Thoracic aorta (tissue), 2 donors: ENCODE measurements at regions not wholly inside any gene's neighbourhood (a gene's known extent, or its start where the extent isn't known, plus 50 kb on each side); places are given as distances from the start of the nearest gene placed in this dataset.

Experiments
- ATAC-seq: fragments of 150-250 bp; one replicate; pipeline ENCODE4 v1.8.0; 2017; ENCODE audit warnings: low read depth; ENCODE audit not compliant: insufficient number of reproducible peaks, low FRiP score
- DNase-seq: peaks from one replicate; pipeline ENCODE4 v3.0.0-alpha.2; 2020; ENCODE audit warnings: low spot score
- H3K27ac ChIP-seq, 2 donors: fragments of 200-600 bp; sonication (generic); 1 replicate in 1 of 2; 2 replicates in 1 of 2; pipeline ENCODE4 v1.5.1; 2016; ENCODE audit warnings: mild to moderate bottlenecking in 2 of 2, moderate library complexity in 2 of 2
- H3K27me3 ChIP-seq: fragments of 200-600 bp; sonication (generic); replicated peaks from 2 replicates; pipeline ENCODE4 v1.6.0; 2016; ENCODE audit warnings: mild to moderate bottlenecking; ENCODE audit not compliant: insufficient read depth
- H3K36me3 ChIP-seq: fragments of 200-600 bp; sonication (generic); one replicate; pipeline ENCODE4 v1.5.1; 2016
- H3K4me1 ChIP-seq, 2 donors: fragments of 200-600 bp; sonication (generic); 1 replicate in 1 of 2; 2 replicates in 1 of 2; pipeline versions ENCODE4 v1.5.1 to v1.6.0; 2016; ENCODE audit warnings: low read depth in 2 of 2, mild to moderate bottlenecking in 1 of 2; ENCODE audit not compliant: control insufficient read depth in 1 of 2
- H3K4me3 ChIP-seq: fragments of 200-600 bp; sonication (generic); 2 replicates; pipeline ENCODE4 v1.5.1; 2016; ENCODE audit warnings: mild to moderate bottlenecking
- H3K9me3 ChIP-seq: fragments of 200-600 bp; sonication (generic); 2 replicates; pipeline ENCODE4 v1.5.1; 2016
- CTCF ChIP-seq: fragments of 200-600 bp; sonication (generic); IDR thresholded peaks from one replicate; pipeline ENCODE4 v1.5.1; 2019; ENCODE audit warnings: antibody characterized with exemption

DNA sequence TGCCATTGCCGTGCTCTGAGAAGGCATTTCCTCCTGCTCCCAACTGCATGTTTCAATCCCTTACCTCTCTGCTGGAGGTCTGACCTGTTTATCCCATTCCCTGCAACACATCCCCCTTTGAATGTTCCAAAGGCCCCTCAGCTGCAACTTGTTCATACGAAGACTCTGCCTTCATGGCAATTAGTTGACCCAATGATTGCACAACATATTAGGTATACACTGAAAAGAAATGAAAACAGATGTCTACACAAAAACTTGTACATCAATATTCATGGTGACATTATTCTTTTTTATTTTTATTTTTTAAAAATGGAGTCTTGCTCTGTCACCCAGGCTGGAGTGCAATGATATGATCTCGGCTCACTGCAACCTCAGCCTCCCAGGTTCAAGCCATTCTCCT, 54.9 kb upstream of the STX18 start:
- H3K4me3 ChIP-seq = no peak overlapping the region
- DNase-seq (no peak), ATAC-seq (no peak)
- H3K4me1 ChIP-seq = no peaks in the 10 kb centered on the region
- no peaks in the 10 kb centered on the region for H3K36me3 ChIP-seq
- peaks cover 5% of the 10 kb centered on the region for H3K9me3 ChIP-seq
- no peaks in the 10 kb centered on the region for H3K27me3 ChIP-seq
- no peak for TF ChIP-seq CTCF
- H3K27ac ChIP-seq = no peak overlapping the region

- ATAC-seq = no peak
- no peak for DNase-seq
- peaks cover 5% of the 10 kb centered on the region for H3K9me3 ChIP-seq
- H3K27me3 ChIP-seq = no peaks in the 10 kb centered on the region
- no peaks in the 10 kb centered on the region for H3K4me1 ChIP-seq
- TF ChIP-seq CTCF = no peak
- no peaks in the 10 kb centered on the region for H3K36me3 ChIP-seq
- no peak overlapping the region for H3K27ac ChIP-seq
- H3K4me3 ChIP-seq = no peak overlapping the region
Observed at GRCh38 chr4:4595252-4595651, 53.4 kb upstream of the STX18 start.

DNA sequence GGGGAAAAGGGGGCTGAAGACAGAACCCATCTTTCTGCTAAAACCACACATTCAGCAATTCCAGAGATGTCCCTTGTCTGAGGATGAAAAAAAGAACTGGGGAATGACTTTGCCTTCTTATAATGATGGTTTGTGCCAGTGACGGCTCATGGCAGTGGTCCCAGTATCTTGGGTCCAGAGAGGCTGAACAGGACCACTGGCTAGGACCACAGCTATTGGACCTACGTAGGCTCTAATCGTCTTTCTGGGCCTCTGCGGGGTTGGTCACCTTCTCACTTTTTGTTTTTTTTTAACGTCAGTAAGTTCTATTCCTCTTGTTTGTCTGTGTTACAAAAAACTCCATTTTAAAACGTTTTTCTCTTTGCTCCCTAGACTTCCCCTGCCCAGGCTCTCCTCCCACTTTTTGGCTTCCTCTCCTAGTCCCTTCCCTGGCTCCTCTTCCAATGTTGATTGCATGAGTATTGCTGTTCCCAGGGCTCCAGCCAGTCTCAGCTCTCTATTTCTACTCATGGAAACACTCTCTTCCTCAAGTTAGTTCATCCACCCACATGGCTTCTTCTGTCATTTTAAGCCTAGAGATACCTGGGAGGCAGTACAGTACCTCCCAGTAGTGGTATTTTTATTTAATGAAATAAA, 52.6 kb upstream of the STX18 start:
- TF ChIP-seq CTCF = no peak
- Histone ChIP-seq H3K4me1 (no peaks in the 10 kb centered on the region), H3K4me3 (no peak overlapping the region)

DNA sequence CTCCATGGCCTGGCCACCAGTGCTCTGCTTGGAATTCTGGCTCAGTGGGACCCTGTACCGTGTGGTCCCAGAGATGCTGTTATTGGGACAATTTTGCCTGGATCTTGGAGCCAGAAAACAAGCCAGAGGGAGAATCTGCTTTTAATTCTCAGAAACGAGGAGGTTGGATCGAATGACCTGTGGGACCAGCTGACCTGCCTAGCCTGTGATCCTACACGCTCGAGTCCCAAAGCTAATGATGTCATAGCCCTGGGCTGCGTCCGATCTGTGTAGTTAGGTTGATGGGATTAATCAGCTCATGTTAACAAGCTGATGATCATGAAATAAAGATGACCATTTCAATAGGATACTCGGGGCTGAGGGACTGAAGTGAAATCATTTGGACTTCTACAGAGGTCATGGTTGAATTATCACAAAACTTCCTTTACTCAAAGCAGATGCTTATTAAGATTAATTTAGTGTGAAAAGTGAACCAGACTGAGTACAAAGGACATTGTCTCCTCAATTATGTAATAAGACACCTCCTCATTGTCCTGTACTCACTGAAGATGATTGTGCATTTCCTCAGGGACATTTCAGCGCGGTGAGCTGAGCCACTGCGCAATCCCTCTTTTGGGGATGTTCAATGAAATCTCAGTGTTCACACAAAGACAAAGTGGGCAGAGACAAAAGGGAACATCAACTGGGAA, 51.9 kb upstream of the STX18 start:
- Histone ChIP-seq H3K27me3 (no peaks in the 10 kb centered on the region), H3K36me3 (no peaks in the 10 kb centered on the region), H3K27ac (no peak overlapping the region), H3K4me1 (no peaks in the 10 kb centered on the region), H3K4me3 (no peak overlapping the region), H3K9me3 (peaks cover 5% of the 10 kb centered on the region)
- TF ChIP-seq CTCF = no peak
- no peak for ATAC-seq
- DNase-seq = no peak

More for the DNA sequence above, 52.6 kb upstream of the STX18 start:
- peaks cover 5% of the 10 kb centered on the region for H3K9me3 ChIP-seq
- no peak for DNase-seq
- no peak overlapping the region for H3K27ac ChIP-seq
- H3K27me3 ChIP-seq = no peaks in the 10 kb centered on the region
- no peaks in the 10 kb centered on the region for H3K36me3 ChIP-seq
- no peak for ATAC-seq

DNA sequence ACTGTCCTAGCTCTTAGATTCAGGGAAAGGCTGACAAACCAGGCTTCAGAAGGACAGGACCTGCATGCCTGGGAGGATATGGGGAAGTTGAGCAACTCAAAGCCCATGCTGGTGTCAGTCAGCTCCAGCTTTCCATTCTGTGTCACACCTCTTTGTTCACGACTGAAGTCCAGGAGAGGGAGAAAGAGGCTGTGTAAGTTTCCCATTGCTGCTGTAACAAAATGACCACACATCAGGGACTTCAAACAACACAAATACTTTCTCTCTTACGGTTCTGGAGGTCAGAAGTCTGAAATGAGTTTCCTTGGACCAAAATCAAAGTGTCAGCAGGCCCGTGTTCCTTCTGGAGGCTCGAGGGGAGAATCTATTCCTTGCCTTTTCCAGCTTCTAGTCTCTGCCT, 50.6 kb upstream of the STX18 start:
- no peak for ATAC-seq
- H3K9me3 ChIP-seq = peaks cover 5% of the 10 kb centered on the region
- no peak for DNase-seq
- H3K4me3 ChIP-seq = no peak overlapping the region
- H3K36me3 ChIP-seq = no peaks in the 10 kb centered on the region
- no peak for TF ChIP-seq CTCF
- no peaks in the 10 kb centered on the region for H3K4me1 ChIP-seq
- H3K27ac ChIP-seq = no peak overlapping the region
- H3K27me3 ChIP-seq = no peaks in the 10 kb centered on the region
